Hematopoietic multipotent progenitor cell treated with erythropoietin and hydrocortisone succinate and interleukin-3 and kit ligand, for 15 days (in vitro differentiated cells): ENCODE measurements at regions not wholly inside any gene's neighbourhood (a gene's known extent, or its start where the extent isn't known, plus 50 kb on each side); places are given as distances from the start of the nearest gene placed in this dataset.
A peak's percentile ranks its signal among the peaks of the same experiment; 100 is the strongest.
"Not testable (repeated sequence)": the region's sequence is repeated elsewhere in the genome, so short reads cannot be mapped to it uniquely, and the experiment has no call there.

Experiments
- DNase-seq: peaks from one replicate; pipeline ENCODE4 v3.0.0-alpha.2; 2015; ENCODE audit warnings: low spot score

DNA sequence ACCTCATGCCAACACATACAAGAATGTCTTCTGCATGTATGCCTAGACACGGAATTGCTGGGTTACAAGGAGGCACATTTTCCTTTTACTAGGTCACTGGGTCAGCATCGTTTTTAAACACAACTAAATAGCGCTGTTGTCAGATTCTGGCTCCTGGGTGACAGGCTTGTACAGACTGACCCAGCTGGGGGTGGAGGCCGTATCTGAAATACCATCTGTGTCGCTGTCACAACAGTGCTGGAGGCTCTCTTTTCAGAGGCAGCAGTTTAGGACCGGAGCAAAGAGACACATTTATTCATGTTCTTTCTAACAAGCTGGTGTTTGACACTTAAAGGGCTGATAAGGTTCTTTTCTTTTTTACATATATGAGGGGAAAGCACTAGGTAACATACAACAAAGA, 403.0 kb upstream of the ASIC2 start:
- DNase-seq, result no peak

DNA sequence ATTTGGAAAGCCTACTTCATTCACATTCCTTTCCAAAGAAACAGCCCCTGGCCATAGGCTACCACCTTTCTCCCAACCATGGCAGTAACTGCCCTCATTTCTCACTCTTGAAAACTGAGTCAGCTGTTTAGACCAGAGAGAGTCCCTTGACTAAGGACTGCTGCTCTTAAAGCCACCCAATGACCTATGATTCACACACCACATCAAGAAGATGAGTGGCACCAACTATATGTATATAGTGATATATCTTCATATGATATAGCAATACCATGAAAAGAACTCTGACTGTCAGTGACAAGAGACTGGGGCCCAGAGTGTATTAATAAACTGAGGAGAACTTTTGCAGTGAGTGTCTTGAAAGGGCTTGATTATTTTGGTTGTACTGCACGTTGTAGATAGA, 404.5 kb upstream of the ASIC2 start:
- no peak for DNase-seq

DNA sequence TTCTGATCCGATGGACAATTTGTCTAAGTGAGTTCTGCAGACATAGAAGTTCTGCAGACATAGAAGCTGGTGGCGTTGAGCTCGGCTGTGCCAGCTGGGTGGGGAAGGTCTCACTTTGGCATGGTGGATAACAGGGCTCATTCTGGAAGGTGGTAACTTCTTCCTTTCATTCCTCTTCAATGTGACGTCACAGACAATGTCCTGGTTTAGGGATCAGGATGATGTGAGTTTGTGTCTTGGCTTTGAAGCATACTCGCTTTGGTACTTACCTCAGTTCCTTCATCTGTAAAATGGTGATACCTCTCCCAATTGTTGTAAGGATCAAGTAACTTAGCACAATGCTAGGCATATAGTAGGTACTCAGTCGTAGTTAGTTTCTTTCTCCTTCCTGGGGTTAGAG, 408.8 kb upstream of the ASIC2 start:
- DNase-seq, result no peak

DNA sequence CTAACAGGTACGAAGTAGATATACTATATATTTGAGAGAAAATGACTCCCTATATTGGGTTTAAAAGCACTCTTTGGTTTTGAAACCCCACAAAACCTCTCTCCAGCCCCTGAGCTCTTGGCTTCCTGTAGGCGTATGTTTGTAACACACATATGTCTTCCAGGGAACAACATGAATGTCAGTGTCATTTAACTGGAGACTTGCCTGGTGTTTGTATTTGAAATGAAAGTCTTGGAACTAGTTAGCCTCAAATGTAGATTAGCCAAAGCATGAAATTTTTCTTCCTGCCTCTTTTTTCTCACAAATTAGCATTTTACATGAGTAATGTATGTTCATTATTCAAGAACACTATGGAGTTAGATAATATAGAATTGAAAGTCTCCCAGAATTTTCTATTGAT, 411.8 kb upstream of the ASIC2 start:
- DNase-seq, result no peak

DNA sequence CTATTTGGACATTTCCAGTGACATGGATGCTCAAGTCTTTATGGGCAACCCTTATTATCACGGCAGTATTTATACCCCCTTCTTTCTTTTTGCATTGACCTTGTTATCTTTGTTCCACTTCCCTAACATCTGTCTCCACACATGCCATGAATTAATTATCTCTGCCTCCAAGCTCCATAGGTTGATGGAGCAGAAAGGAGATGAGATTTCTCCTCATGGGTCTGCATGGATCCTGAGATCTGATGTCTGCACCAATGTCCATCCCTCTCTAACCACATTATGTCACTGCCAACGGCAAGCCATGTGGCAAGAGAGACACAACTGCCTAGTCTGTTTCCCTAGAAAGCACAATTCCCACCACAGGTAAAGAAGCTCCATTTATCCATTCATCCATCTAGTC, 416.8 kb upstream of the ASIC2 start:
- no peak for DNase-seq

DNA sequence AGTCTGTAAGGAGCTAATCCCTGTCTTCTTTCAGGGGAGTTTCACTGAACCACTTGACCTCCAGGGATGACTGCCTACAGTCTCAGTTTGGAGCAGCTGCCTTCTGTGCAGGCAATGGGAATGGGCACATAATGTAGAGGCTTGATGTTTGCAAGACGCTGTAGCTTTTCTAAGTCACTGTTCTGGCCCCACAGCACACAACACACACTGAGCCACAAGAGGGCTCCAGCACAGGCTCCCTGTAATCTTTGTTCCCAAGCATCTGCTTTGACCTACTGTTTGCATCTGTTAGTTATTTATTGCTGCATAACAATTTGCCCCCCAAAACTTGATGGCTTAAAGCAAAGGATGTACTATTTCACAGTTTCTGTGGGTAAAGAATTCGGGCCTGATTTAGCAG, 419.0 kb upstream of the ASIC2 start:
- no peak for DNase-seq

DNA sequence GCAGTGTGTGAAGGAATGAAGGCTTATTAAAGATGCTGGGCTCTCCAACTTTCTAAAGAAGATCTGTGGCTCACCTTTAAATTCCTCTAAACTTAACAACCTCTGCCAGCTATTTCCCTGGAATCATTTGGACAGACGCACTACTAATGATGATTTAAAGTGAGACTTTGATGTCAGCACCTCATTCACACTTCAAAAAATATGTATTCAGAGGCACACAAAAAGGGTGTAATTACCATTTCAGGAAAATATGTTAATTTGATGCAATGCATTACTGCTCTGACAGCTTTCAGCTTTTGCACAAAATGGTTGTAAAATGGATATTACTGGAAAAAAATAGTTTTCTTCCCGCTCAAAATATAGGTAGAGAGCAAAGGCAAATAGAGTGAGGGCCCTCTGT, 423.9 kb upstream of the ASIC2 start:
- DNase-seq, result no peak

DNA sequence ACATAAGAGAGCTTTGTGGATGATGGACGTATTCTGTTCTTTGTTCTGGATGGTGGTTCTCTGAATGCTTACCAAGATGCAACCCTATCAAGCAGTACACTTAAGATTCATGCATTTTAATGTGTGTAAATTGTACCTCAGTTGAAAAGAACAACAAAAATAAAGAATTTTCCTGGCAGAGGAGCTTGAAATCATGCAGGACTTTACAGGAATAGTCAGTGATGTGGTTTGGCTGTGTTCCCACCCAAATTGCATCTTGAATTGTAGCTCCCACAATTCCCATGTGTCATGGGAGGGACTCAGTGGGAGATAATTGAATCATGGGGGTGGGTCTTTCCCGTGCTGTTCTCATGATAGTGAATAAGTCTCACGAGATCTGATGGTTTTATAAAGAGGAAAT, 430.6 kb upstream of the ASIC2 start:
- not testable (repeated sequence) for DNase-seq

DNA sequence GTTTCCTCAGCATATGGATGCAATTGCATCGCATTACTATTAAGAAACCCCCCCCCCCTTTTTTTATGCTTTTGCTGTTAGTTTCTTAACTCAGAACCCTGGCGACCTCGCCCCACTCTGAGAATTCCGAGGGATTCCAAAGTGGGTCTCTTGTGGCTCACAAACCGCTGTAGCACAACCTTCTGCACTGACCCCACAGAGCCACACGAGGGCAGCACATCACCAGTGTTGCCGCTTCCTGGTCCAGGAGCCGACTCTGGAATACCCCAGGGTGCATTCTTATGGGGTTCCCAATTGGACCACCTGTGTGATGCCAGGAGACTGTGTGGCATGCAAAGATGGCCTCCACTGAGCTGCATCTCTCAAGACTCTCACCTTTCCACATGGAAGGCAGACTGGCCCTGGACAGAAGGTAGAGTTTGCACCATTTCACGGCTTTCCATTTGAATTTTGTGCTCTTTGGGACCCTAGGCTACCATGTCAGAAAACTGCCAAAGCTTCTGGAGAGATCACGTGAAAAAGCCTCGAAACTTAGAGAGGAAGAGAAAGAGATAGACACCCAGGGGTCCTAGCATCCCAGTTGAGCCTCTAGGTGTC, 432.7 kb upstream of the ASIC2 start:
- DNase-seq, result peak; percentile 49

DNA sequence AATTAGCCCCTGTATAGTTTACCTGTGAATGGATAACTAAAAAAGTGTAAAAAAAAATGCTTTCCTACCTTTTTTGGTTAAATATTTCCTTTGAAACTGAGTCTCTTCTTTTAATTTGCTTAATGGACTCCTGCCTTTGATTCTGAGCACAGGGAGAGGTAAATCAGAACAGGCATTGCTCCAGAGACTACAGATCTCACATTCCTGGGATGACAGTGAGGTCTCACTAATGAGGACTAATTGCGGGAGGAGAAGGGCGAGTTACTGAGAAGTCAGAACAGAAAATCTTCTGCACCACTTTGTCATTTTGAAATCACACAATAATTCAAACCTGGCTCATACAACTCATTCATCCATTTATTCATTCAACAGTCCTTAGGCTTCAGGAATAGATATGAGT, 437.0 kb upstream of the ASIC2 start:
- no peak for DNase-seq

DNA sequence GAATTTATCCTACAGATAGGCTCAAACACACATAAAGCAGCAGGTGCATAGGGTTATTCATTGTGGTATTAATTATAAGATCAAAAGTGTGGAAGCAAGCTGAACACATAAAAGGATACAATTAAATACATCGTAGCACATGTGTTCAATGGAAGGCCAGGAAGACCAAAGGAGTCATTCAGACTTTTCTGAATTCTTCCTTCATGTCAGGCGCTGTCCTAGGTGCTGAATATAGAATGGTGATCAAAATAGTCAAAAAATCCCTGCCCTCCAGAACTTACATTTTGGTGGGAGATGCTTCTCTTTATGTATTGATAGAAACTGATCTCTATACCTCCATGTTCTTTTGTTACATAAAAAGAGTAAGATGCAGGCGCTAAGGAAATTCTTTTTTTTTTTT, 439.0 kb upstream of the ASIC2 start:
- no peak for DNase-seq

DNA sequence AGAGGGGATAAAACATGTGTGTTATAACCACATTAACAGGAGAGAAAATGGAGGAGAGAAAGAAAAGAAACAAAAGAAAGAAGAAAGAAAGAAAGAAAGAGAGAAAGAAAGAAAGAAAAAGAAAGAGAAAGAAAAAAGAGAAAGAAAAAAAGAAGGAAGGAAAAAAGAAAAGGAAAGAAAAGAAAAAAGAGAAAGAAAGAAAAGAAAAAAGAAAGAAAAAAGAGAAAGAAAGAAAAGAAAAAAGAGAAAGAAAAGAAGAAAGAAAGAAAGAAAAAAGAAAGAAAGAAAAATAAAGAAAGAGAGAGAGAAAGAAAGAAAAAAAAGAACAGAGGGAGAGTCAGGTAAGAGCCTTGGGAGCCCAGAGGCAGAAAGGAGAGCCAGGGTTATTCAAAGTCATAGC, 446.6 kb upstream of the ASIC2 start:
- DNase-seq, result no peak

DNA sequence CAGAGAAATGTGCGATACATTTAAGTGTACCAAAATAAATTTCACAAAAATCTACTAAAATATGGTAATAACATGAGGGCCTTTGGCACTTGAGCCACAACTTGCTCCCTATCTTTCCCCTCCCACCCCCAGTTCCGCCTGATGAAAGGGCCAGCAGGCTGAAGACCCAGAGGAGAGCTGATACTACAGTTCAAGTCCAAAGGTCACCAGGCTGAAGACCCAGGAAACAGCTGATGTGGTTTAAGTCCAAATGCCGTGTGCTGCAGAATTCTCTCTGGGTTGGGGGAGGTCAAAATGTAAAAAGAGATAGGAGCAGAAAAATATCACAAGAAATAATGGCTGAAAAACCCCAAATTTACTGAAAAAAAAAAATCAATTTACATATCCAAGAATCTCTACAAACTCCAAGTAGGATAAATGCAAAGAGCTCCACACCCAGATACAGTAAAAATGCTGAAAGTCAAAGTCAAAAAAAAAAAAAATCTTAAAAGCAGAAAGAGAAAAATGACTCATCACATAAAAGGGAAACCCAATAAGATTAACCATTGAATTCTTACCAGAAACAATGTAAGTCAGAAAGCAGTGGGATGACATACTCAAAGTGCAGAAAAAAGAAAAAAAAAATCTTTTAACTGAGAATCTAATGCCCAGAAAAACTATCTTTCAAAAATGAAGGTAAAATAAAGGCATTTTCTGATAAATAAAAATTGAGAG, 452.1 kb upstream of the ASIC2 start:
- no peak for DNase-seq

DNA sequence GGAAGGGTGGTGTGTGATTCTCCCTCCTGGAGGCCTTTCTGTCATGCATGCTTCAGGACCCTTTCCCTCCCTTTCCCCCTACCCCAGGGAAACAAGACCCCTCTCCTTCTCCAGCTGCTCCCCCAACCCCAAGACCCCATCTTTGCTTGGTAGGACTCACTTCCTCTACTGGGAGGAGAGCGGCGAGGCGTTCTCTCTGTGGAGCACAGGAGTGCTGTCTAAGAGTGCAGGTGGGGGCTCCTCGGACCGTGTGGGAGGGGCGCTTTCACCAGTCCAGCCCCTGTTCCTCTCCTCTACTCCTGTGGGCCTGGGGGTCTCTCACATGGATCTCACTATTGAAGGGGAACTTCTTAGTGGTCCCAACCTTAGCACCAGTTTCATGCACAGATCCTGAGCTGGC, 456.1 kb upstream of the ASIC2 start:
- no peak for DNase-seq

DNA sequence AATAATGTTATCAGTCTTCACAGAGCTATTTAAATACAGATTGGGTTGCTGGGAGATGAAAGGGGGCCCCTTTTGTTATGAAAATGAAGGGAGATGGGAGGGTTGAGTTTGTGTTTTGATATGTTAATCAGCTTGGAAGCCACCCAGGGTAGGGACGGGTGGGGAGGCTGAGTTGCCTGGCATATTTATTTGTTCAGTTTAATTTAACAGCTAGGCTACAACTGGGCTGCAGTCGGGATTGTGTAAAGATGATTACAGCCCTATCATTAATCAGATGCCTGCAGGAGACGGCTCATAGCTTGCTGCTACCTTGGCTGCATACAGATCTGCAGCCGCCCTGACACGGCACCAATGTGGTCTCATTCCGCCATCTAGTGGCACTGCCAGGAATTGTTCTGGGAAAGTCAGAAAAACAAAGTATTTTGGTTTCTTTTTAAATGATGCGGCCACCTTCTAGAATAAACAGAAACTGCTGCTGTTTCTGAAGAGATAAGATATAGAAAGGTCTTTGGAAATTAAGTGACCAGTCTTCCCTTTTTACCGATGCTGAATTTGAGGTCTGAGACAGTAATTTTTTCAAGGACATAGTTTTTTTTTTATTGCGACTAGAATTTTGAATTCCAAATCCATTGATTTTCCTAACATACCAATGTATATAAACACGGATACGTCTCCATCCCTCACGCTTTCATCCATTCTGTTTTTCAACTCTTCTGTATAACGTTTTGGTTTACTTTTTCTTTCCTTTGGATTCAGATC, 458.0 kb upstream of the ASIC2 start:
- peak; percentile 75 for DNase-seq

DNA sequence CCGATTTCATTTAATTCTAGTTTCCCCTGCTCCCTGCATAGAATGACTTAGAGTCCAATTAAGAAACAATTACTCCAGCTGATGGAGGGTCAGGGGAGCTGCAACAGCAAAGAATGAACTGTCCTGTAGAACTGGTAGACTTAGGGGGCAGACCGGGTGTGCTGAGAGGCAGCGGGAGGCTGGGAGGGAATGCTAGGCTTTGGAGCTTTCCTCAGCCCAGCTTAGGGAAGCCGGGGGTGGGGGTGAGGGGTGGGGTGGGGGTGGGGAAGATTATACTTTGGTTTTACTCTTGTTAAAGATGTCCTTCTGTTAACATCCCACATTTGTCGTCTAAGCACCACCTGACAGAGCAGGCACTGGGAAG, 458.6 kb upstream of the ASIC2 start:
- DNase-seq, result no peak

DNA sequence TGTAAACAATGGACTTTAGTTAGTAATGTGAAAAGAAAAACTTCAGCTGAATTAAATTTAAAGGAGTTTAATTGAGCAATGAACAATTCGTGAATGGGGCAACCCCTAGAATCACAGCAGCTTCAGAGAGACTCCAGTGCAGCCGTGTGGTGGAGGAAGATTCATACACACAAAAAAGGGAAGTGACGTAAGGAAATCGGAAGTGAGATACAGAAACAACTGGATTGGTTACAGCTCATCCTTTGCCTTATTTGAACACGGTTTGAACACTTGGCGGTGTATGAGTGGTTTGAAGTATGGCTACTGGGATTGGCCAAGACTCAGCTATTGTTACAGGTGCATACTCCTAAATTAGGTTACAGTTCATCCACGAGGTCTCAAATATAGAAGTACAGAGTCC, 460.4 kb upstream of the ASIC2 start:
- DNase-seq, result no peak

DNA sequence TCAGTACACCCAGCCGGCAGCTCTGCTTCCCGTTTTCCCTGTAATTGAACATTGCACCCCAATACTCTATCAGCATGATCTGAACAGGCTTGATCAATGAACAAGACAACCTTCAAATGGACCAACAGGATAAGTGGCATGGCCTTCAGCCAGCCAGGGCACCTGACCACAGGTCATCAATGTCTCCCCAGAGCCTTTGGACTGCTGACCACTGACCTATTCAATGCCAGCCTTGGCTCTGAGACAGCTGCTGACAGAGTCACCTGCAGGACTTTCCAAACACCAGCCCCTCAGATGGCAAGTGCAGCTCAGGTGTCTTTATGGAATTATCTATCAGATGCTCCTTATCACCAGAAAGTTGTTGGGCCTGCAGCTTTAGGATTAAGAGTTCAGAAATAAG, 462.9 kb upstream of the ASIC2 start:
- DNase-seq, result no peak

DNA sequence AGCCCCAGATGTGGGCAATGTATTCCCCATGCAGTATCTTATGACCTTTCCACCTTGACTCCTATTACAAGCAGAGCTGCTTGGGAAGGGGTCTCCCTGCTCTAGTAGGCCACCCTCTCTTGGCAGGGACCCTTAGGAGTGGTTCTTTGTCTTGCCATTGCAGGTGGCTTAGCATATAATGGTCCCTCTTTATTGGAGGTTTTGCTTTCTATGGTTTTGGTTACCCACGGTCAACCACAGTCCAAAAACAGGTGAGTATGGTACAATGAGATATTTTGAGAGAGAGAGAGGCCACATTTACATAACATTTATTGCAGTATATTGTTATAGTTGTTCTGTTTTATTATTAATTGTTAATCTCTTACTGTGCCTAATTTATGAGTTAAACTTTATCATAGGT, 472.8 kb upstream of the ASIC2 start:
- DNase-seq, result no peak

DNA sequence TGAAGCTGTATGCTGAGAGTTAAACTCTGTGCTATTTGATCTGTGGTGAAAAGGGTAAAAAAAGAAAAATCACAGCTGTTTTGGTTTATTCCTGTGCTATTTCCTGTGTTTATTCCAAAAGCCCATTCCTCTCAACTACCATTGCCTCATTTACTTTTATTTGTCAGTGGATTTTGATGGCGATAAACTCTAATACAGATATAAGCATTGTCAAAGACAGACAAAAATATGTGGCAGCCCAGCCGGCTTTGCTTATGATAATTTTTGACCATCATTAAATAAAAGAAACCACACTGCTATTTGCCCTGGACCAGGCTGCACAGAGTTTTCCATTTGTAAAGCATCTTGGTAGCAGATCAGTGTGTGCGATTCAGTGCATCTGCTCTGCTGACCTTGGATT, 473.6 kb upstream of the ASIC2 start:
- no peak for DNase-seq

DNA sequence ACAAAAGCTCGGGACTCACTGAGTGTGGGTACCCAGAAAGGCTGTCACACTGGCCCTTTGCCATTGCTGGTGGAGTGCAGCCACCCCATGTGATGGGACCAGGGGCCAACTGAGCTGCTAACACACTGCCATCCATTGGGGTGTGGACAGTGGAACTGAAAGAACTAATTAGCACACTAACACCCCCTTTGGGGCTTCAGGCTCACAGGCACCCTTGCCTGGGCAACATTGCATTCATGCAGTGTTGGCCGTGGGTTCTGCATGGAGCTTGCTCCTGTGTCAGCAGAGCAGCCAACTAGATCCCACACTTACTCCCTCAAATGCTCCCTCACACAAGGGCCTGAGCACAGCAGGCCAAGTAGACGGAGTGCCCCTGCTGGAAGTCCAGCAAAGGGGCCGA, 476.0 kb upstream of the ASIC2 start:
- no peak for DNase-seq

DNA sequence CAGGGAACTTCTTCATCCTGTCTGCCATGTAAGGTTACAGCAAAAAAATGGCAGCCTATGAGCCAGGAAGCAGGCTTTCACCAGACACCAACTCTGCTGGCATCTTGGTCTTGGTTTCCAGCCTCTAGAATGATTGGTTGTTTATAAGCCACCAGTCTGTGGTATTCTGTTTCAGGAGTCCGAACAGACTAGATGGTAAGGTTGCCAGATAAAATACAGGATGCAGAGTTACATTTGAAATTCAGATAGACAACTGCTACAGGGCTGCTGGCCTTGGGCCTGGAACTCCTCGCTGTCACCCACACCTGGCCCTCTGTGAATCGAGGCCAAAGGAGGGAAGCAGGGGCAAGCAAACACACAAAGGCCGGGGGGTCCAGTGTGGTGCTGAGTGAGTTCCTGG, 478.8 kb upstream of the CCL2 start:
- no peak for DNase-seq

DNA sequence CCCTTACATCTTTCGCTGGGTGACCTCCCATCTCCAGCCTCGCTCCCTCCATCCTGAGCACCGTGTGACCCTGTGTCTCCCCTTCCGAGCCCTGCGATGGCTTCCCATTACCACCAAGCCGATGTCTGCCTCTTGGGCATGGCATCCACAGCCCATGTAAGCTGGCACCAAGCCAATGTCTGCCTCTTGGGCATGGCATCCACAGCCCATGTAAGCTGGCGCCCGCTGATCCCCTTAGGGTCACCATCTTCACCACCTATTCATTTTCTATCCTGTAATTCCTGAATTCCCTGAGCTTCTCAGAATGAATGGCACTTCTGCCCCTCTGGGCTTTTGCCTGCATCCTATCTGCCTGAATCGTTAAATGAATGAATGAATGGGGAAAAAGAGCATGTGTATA, 478.2 kb upstream of the CCL2 start:
- DNase-seq, result no peak

DNA sequence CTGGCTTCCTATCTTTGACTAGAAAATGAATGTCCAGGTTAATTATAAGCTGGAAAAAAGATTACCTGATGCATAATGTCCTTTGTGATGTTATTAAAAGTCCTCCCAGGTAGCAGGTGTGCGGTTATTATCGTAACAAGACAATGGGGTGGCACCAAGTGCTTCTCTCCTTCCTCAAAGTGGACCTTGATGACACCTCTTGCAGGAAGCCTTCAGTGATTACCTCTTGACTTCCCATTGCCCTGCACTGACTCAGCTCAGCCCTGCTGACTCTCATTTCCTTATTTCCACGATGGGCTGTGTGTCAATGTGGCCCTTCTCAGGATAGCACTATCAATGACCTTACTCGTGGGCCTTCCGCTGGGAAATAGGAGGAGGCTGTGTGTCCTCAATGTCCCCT, 477.4 kb upstream of the CCL2 start:
- no peak for DNase-seq
